ENCODE measurements at regions not wholly inside any gene's neighbourhood (a gene's known extent, or its start where the extent isn't known, plus 50 kb on each side); places are given as distances from the start of the nearest gene placed in this dataset.

- Histone ChIP-seq H3K4me3 (ENCODE audit: low read length) (no peak overlapping the region), H3K9me3 (ENCODE audit: control insufficient read depth in 1 of 2, insufficient read depth in 1 of 2, low read length in 2 of 2) (no peaks in the 10 kb centered on the region), H3K27me3 (ENCODE audit: control insufficient read depth in 1 of 2, insufficient read depth in 2 of 2, low read length in 2 of 2) (peaks cover 0 to 3% of the 10 kb centered on the region in 2 experiments), H3K4me1 (ENCODE audit: insufficient read depth, low read length) (no peaks in the 10 kb centered on the region), H3K36me3 (ENCODE audit: insufficient read depth, low read length) (no peaks in the 10 kb centered on the region), H3K27ac (ENCODE audit: low read depth in 1 of 2, low read length in 2 of 2) (no peak overlapping the region)
- Mint-ChIP-seq H3K9me3 (no peaks in the 10 kb centered on the region), H3K27ac (no peak overlapping the region), H3K4me1 (ENCODE audit: low read depth) (no peaks in the 10 kb centered on the region), H3K27me3 (peaks cover 8% of the 10 kb centered on the region), H3K36me3 (ENCODE audit: low read depth) (no peaks in the 10 kb centered on the region), H3K4me3 (no peak overlapping the region)
- DNase-seq, result no peak
- POLR2A ChIA-PET, result no interaction called here
- CTCF ChIA-PET, result no interaction called here
- ATAC-seq (ENCODE audit: poor library complexity), result no peak
- no peak for TF ChIP-seq CTCF (IDR thresholded peaks at IDR 0.05)
- intact Hi-C loops (cut with DNase I, micrococcal nuclease), result no loop called here
Measured at GRCh38 chr3:17909714-17910113, 167.3 kb upstream of the TBC1D5 start.

GRCh38 chr3:17908399-17909191 is 166.2 kb upstream of the TBC1D5 start:
- H3K27me3 ChIP-seq (ENCODE audit: control insufficient read depth in 1 of 2, insufficient read depth in 2 of 2, low read length in 2 of 2), result peaks cover 0 to 3% of the 10 kb centered on the region in 2 experiments
- H3K4me3 ChIP-seq (ENCODE audit: low read length), result no peak overlapping the region
- H3K27ac ChIP-seq (ENCODE audit: low read depth in 1 of 2, low read length in 2 of 2), result no peak overlapping the region
- H3K36me3 ChIP-seq (ENCODE audit: insufficient read depth, low read length), result no peaks in the 10 kb centered on the region
- H3K27me3 Mint-ChIP-seq, result peaks cover 8% of the 10 kb centered on the region
- POLR2A ChIA-PET, result no interaction called here
- no peaks in the 10 kb centered on the region for H3K9me3 Mint-ChIP-seq
- H3K9me3 ChIP-seq (ENCODE audit: control insufficient read depth in 1 of 2, insufficient read depth in 1 of 2, low read length in 2 of 2), result no peaks in the 10 kb centered on the region
- H3K4me1 Mint-ChIP-seq (ENCODE audit: low read depth), result no peaks in the 10 kb centered on the region
- no peak for TF ChIP-seq CTCF (IDR thresholded peaks at IDR 0.05)
- ATAC-seq (ENCODE audit: poor library complexity) (no peak), DNase-seq (no peak)
- no peak overlapping the region for H3K4me3 Mint-ChIP-seq
- CTCF ChIA-PET, result no interaction called here
- no peaks in the 10 kb centered on the region for H3K36me3 Mint-ChIP-seq (ENCODE audit: low read depth)
- intact Hi-C loops (cut with DNase I, micrococcal nuclease), result no loop called here
- no peaks in the 10 kb centered on the region for H3K4me1 ChIP-seq (ENCODE audit: insufficient read depth, low read length)
- no peak overlapping the region for H3K27ac Mint-ChIP-seq

- ChIA-PET CTCF (no interaction called here), POLR2A (no interaction called here)
- no peaks in the 10 kb centered on the region for H3K4me1 Mint-ChIP-seq (ENCODE audit: low read depth)
- no peak for DNase-seq
- Histone ChIP-seq H3K9me3 (ENCODE audit: control insufficient read depth in 1 of 2, insufficient read depth in 1 of 2, low read length in 2 of 2) (no peaks in the 10 kb centered on the region), H3K27ac (ENCODE audit: low read depth in 1 of 2, low read length in 2 of 2) (no peak overlapping the region), H3K36me3 (ENCODE audit: insufficient read depth, low read length) (no peaks in the 10 kb centered on the region), H3K27me3 (ENCODE audit: control insufficient read depth in 1 of 2, insufficient read depth in 2 of 2, low read length in 2 of 2) (no peaks in the 10 kb centered on the region), H3K4me3 (ENCODE audit: low read length) (no peak overlapping the region), H3K4me1 (ENCODE audit: insufficient read depth, low read length) (no peaks in the 10 kb centered on the region)
- no peaks in the 10 kb centered on the region for H3K36me3 Mint-ChIP-seq (ENCODE audit: low read depth)
- H3K4me3 Mint-ChIP-seq, result no peak overlapping the region
- H3K9me3 Mint-ChIP-seq, result peaks cover 3% of the 10 kb centered on the region
- intact Hi-C loops (cut with DNase I, micrococcal nuclease), result no loop called here
- no peaks in the 10 kb centered on the region for H3K27me3 Mint-ChIP-seq
- no peak overlapping the region for H3K27ac Mint-ChIP-seq
- ATAC-seq (ENCODE audit: poor library complexity), result no peak
- TF ChIP-seq CTCF (IDR thresholded peaks at IDR 0.05), result no peak
Measured at GRCh38 chr3:17905996-17906395, 163.6 kb upstream of the TBC1D5 start.
